OCI-LY3 (cell line): ENCODE measurements at regions not wholly inside any gene's neighbourhood (a gene's known extent, or its start where the extent isn't known, plus 50 kb on each side); places are given as distances from the start of the nearest gene placed in this dataset.

Source experiments
- CTCF ChIP-seq: fragments of 200-600, 300-600 bp; sonication (generic); IDR thresholded peaks from 2 replicates; pipeline ENCODE4 v1.5.1; 2014; ENCODE audit warnings: antibody characterized with exemption, low read length, low read depth
- EZH2phosphoT487 ChIP-seq: fragments of 200-600 bp; shearing (Covaris generic); IDR thresholded peaks from 2 replicates; pipeline ENCODE4 v1.6.1; 2018; ENCODE audit warnings: antibody characterized with exemption, mixed run types, low read depth

DNA sequence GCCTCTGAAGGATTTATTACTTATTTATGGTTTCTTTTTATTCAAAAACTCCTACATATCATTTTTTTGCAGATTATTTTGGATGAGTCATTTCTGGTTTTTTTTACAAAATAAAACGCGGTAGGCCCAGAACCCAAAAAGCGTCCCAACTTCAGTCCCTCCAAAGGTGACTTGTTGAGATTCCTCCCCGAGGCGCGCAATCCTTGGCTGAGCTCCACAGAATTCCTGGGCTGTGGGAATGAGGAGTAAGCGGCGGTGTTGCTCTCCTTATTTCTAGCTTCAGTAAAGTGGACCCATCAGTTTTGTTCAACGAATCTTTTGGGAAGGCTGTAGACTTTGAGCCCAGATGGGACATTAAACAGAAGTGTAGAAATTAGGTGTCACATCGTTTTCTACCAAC lies 67.0 kb upstream of the RMP24 start:
- TF ChIP-seq CTCF = no peak
- TF ChIP-seq EZH2phosphoT487 = no peak
